Vagina (tissue), 2 donors: ENCODE measurements at regions not wholly inside any gene's neighbourhood (a gene's known extent, or its start where the extent isn't known, plus 50 kb on each side); places are given as distances from the start of the nearest gene placed in this dataset.
"Not testable (repeated sequence)": the region's sequence is repeated elsewhere in the genome, so short reads cannot be mapped to it uniquely, and the experiment has no call there.

Source experiments
- CTCF ChIP-seq, 3 experiments: fragments of 450-650 bp in 2 of 3; fragments of 200-600 bp in 1 of 3; sonication (generic) in 1 of 3; IDR thresholded peaks; one replicate each; pipeline ENCODE4 v1.5.1; 2017 to 2019; ENCODE audit warnings: antibody characterized with exemption in 3 of 3, mild to moderate bottlenecking in 2 of 3, moderate library complexity in 2 of 3
- POLR2A ChIP-seq, 2 donors: fragments of 450-650 bp; IDR thresholded peaks; one replicate each; pipeline ENCODE4 v1.6.1; 2017; ENCODE audit warnings: antibody characterized with exemption in 2 of 2, mild to moderate bottlenecking in 2 of 2, moderate library complexity in 2 of 2
- POLR2AphosphoS5 ChIP-seq, 2 donors: sonication (generic); formaldehyde crosslinking; IDR thresholded peaks; one replicate each; pipeline ENCODE4 v1.9.0; 2017; ENCODE audit warnings: antibody characterized with exemption in 2 of 2, mild to moderate bottlenecking in 2 of 2, low read depth in 1 of 2; ENCODE audit not compliant: insufficient read depth in 1 of 2

GRCh38 chr1:82354546-82354945 is 553.8 kb downstream of the ADGRL2 start:
- TF ChIP-seq CTCF (IDR thresholded peaks at IDR 0.05); POLR2AphosphoS5 (IDR thresholded peaks at IDR 0.05; ENCODE audit: insufficient read depth in 1 of 2, low read depth in 1 of 2); POLR2A (IDR thresholded peaks at IDR 0.05): not testable (repeated sequence)
